Prostate gland (tissue), 2 donors: ENCODE measurements at regions not wholly inside any gene's neighbourhood (a gene's known extent, or its start where the extent isn't known, plus 50 kb on each side); places are given as distances from the start of the nearest gene placed in this dataset.
"Not testable (repeated sequence)": the region's sequence is repeated elsewhere in the genome, so short reads cannot be mapped to it uniquely, and the experiment has no call there.

Source experiments
- DNase-seq: peaks from one replicate; pipeline ENCODE4 v3.0.0-alpha.2; 2019; ENCODE audit warnings: low spot score
- H3K27ac ChIP-seq, 2 donors: fragments of 200-600 bp; sonication (generic); 2 replicates each; pipeline ENCODE4 v1.5.1; 2017 to 2019
- H3K27me3 ChIP-seq: fragments of 200-600 bp; sonication (generic); replicated peaks from 2 replicates; pipeline ENCODE4 v1.5.1; 2019; ENCODE audit not compliant: insufficient read depth
- H3K36me3 ChIP-seq, 2 donors: fragments of 200-600 bp; sonication (generic); 1 replicate in 1 of 2; 2 replicates in 1 of 2; pipeline versions ENCODE4 v1.5.1 to v1.8.1; 2017 to 2019
- H3K4me1 ChIP-seq: fragments of 200-600 bp; sonication (generic); replicated peaks from 2 replicates; pipeline ENCODE4 v1.5.1; 2019
- H3K4me3 ChIP-seq, 2 donors: fragments of 200-600 bp; sonication (generic); 2 replicates each; pipeline ENCODE4 v1.5.1; 2017 to 2019
- H3K9me3 ChIP-seq: fragments of 200-600 bp; sonication (generic); 2 replicates; pipeline ENCODE4 v1.5.1; 2017
- CTCF ChIP-seq, 4 experiments: fragments of 200-600 bp in 2 of 4; fragments of 450-650 bp in 2 of 4; sonication (generic) in 2 of 4; IDR thresholded peaks; 1 replicate in 3 of 4; 2 replicates in 1 of 4; pipeline ENCODE4 v1.5.1; 2016 to 2019; ENCODE audit warnings: antibody characterized with exemption in 4 of 4, mild to moderate bottlenecking in 2 of 4, moderate library complexity in 2 of 4
- POLR2A ChIP-seq: fragments of 450-650 bp; IDR thresholded peaks from one replicate; pipeline ENCODE4 v1.6.1; 2016; ENCODE audit warnings: antibody characterized with exemption, mild to moderate bottlenecking
- POLR2AphosphoS5 ChIP-seq: sonication (generic); formaldehyde crosslinking; IDR thresholded peaks from one replicate; pipeline ENCODE4 v1.6.1; 2017; ENCODE audit warnings: antibody characterized with exemption
- WGBS: methylation state at CpG from one replicate; pipeline ENCODE4 v1.1.5; 2018; 5-methylcytosine and 5-hydroxymethylcytosine counted together
- intact Hi-C: fragments of 100-400 bp; cut with DNase I; formaldehyde crosslinking; loops from one replicate; pipeline ENCODE4 v1.14.2; 2022

- no peak for TF ChIP-seq POLR2A
- TF ChIP-seq CTCF (IDR thresholded peaks at IDR 0.05) = no peak
- TF ChIP-seq POLR2AphosphoS5 = no peak
- no peaks in the 10 kb centered on the region for H3K4me1 ChIP-seq
- intact Hi-C loops = no loop called here
- no peak overlapping the region for H3K27ac ChIP-seq
- H3K36me3 ChIP-seq = no peaks in the 10 kb centered on the region
- no peaks in the 10 kb centered on the region for H3K9me3 ChIP-seq
- no peaks in the 10 kb centered on the region for H3K27me3 ChIP-seq
- 100% methylated on average over 1 of the region's 1 CpG for WGBS
- no peak overlapping the region for H3K4me3 ChIP-seq
- no peak for DNase-seq
Observed at GRCh38 chr3:106305882-106306435, 437.1 kb upstream of the CBLB start.

GRCh38 chr3:106309274-106309673, 440.5 kb upstream of the CBLB start:
- no peak for DNase-seq
- TF ChIP-seq CTCF (IDR thresholded peaks at IDR 0.05) = no peak
- no peaks in the 10 kb centered on the region for H3K36me3 ChIP-seq
- no peak overlapping the region for H3K27ac ChIP-seq
- H3K4me3 ChIP-seq = no peak overlapping the region
- H3K4me1 ChIP-seq = no peaks in the 10 kb centered on the region
- H3K27me3 ChIP-seq = no peaks in the 10 kb centered on the region
- WGBS = 91% methylated on average over 1 of the region's 1 CpG
- intact Hi-C loops = no loop called here
- H3K9me3 ChIP-seq = no peaks in the 10 kb centered on the region

- 93% methylated on average over 4 of the region's 4 CpGs for WGBS
Observed at GRCh38 chr3:106309798-106310197, 441.0 kb upstream of the CBLB start.

GRCh38 chr3:106317141-106318055, 448.6 kb upstream of the CBLB start:
- Histone ChIP-seq H3K4me1 (no peaks in the 10 kb centered on the region), H3K9me3 (no peaks in the 10 kb centered on the region), H3K4me3 (no peak overlapping the region), H3K36me3 (no peaks in the 10 kb centered on the region), H3K27me3 (no peaks in the 10 kb centered on the region), H3K27ac (no peak overlapping the region)
- intact Hi-C loops = no loop called here
- no peak for TF ChIP-seq POLR2AphosphoS5
- TF ChIP-seq POLR2A = no peak
- no peak for DNase-seq
- WGBS = 91% methylated on average over 6 of the region's 6 CpGs

More at GRCh38 chr3:106309798-106310197, 441.0 kb upstream of the CBLB start:
- H3K27me3 ChIP-seq, H3K9me3 ChIP-seq, H3K4me3 ChIP-seq, H3K36me3 ChIP-seq, DNase-seq, intact Hi-C loops, H3K27ac ChIP-seq, H3K4me1 ChIP-seq: not testable (repeated sequence)

GRCh38 chr3:106321438-106321837, 452.6 kb upstream of the CBLB start:
- intact Hi-C loops, H3K27ac ChIP-seq, H3K4me1 ChIP-seq, DNase-seq, H3K9me3 ChIP-seq, H3K4me3 ChIP-seq, H3K36me3 ChIP-seq, H3K27me3 ChIP-seq: not testable (repeated sequence)
- WGBS = 96% methylated on average over 1 of the region's 1 CpG

- TF ChIP-seq POLR2AphosphoS5 = no peak
- no peak for TF ChIP-seq POLR2A
- no peak for TF ChIP-seq CTCF (IDR thresholded peaks at IDR 0.05)
- Histone ChIP-seq H3K4me3 (no peak overlapping the region), H3K36me3 (no peaks in the 10 kb centered on the region), H3K4me1 (no peaks in the 10 kb centered on the region), H3K9me3 (no peaks in the 10 kb centered on the region), H3K27ac (no peak overlapping the region), H3K27me3 (no peaks in the 10 kb centered on the region)
- intact Hi-C loops = no loop called here
- WGBS = 73% methylated on average over 1 of the region's 1 CpG
- no peak for DNase-seq
Observed at GRCh38 chr3:106323586-106323985, 454.8 kb upstream of the CBLB start.
